ENCODE measurements at regions not wholly inside any gene's neighbourhood (a gene's known extent, or its start where the extent isn't known, plus 50 kb on each side); places are given as distances from the start of the nearest gene placed in this dataset.
A peak's percentile ranks its signal among the peaks of the same experiment; 100 is the strongest.

GRCh38 chr2:48118895-48119294, 195.6 kb upstream of the FOXN2 start (continued):
- TF ChIP-seq ZBTB34 (CRISPR knock-in tag; IDR thresholded peaks at IDR 0.05) (no peak), MBD2 (IDR thresholded peaks at IDR 0.05; ENCODE audit: borderline replicate concordance, low read depth) (no peak), MAZ (CRISPR knock-in tag; conservative IDR thresholded peaks at IDR 0.05 in 1 of 2, IDR thresholded peaks at IDR 0.05 in 1 of 2) (no peak), MAX (CRISPR knock-in tag; IDR thresholded peaks at IDR 0.05) (no peak), SMAD4 (CRISPR knock-in tag; conservative IDR thresholded peaks at IDR 0.05) (peak; percentile 85), BHLHE40 (IDR thresholded peaks at IDR 0.05; ENCODE audit: low read length) (no peak), TEAD2 (tag; IDR thresholded peaks at IDR 0.05) (0 out of 2 replicates have a peak, but pooled peaks have one; percentile 22), ATF6 (CRISPR knock-in tag; IDR thresholded peaks at IDR 0.05) (no peak), ZNF24 (IDR thresholded peaks at IDR 0.05) (no peak), HMGN3 (IDR thresholded peaks at IDR 0.05; ENCODE audit: borderline replicate concordance, extremely low read depth, insufficient read length, low read depth, low read length) (no peak), CREB3 (tag; conservative IDR thresholded peaks at IDR 0.05; ENCODE audit: low read depth) (peak; percentile 53; the same call in 1 of the 2 replicates), ZNF740 (CRISPR knock-in tag; IDR thresholded peaks at IDR 0.05) (no peak), ZNF740 (tag; IDR thresholded peaks at IDR 0.05) (peak in 1 of 2 experiments; percentile 80; a peak in 2 of 4 replicates), ZZZ3 (IDR thresholded peaks at IDR 0.05) (no peak), PHTF2 (CRISPR knock-in tag; IDR thresholded peaks at IDR 0.05) (0 out of 2 replicates have a peak, but pooled peaks have one; percentile 75), KLF1 (tag; IDR thresholded peaks at IDR 0.05) (no peak), DDX20 (tag; IDR thresholded peaks at IDR 0.05; ENCODE audit: low read depth) (peak; percentile 88), ZBTB43 (CRISPR knock-in tag; IDR thresholded peaks at IDR 0.05) (no peak), CBFA2T3 (IDR thresholded peaks at IDR 0.05) (no peak)

All from K562 (cell line).